ENCODE measurements at regions not wholly inside any gene's neighbourhood (a gene's known extent, or its start where the extent isn't known, plus 50 kb on each side); places are given as distances from the start of the nearest gene placed in this dataset.

DNA sequence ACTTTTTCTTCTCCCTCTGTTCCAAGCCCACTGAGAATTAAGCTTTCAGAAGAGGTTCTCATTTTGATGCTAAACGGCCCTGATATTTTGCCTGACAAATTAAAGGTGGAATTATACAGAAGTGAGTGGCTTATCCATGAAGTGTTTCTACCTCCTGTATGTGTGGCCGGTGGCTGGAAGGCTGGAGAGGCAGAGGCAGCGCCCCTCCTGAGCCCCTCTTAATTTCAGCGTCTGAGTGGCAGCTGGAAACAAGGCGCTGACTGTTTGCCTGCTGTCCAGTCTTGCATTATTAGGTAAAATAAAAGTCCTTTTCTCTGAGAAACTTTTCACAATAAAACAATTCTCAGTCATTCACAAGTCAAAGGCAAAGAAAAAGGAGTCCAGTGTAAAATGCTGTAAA lies 685.7 kb downstream of the MCTP2 start:
- no peak for DNase-seq (ENCODE audit: low spot score)

- DNase-seq (ENCODE audit: low spot score) = no peak
Measured at GRCh38 chr15:94921936-94922335, 690.6 kb downstream of the MCTP2 start.

DNA sequence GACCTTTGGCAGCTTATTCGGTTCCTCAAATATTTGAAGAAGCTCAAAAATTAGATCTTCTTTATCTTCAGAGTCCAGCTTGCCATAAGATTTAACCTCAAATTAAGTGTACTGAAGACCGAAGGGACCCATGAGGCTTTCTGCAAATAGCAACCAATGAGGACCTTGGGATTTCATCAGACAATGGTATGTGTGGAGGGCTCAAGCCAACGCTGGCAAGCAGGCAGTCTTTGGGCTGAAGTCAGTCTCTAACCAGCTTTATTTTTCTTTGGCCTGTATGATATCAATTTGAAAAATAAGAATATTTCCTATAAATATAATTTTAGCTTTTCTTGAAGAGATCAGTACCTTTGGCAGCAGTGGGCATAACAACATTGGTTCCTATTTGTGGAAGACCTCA lies 692.7 kb downstream of the MCTP2 start:
- no peak for DNase-seq (ENCODE audit: low spot score)

DNA sequence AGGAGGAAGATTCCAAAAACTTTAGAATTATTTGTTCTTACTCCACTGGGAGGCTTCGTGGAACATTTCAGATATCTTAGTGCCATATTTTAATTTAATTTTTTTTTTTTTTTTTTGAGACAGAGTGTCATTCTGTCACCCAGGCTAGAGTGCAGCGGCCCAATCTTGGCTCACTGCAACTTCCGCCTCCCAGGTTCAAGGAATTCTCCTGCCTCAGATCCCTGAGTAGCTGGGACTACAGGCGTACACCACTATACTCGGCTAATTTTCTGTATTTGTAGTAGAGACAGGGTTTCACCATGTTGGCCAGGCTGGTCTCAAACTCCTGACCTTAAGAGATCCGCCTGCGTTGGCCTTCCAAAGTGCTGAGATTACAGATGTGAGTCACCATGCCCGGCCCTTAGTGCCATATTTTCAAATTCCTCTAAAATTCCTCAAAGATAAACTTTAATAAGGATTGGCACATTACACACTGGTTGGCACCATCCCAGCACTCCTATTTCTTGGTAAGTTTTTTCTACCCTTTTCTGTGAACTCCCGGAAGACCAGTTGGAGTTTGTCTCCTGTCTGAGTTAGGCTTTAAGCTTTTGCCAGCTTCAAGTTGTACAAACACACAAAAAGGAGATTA lies 693.7 kb downstream of the MCTP2 start:
- DNase-seq (ENCODE audit: low spot score) = no peak

DNA sequence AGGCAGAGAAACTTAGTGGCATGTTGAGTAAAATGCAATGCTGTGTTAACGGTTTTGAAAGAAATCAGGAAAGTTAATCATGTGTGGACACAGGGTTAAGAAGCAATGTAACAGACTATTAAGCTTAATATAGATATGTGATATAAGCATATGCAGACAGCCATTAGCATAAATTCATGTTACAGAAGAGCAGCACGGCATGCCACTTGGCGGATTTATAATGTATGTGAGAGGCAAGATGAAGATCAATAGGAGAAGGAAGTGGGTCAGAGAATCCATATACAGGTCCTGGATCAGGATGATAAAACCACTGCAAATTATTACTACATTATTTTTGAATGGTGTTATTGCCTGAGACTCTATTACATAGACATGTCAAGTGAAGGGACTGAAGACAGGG lies 694.3 kb downstream of the MCTP2 start:
- no peak for DNase-seq (ENCODE audit: low spot score)

- no peak for DNase-seq (ENCODE audit: low spot score)
Measured at GRCh38 chr15:94927003-94927402, 695.6 kb downstream of the MCTP2 start.

DNA sequence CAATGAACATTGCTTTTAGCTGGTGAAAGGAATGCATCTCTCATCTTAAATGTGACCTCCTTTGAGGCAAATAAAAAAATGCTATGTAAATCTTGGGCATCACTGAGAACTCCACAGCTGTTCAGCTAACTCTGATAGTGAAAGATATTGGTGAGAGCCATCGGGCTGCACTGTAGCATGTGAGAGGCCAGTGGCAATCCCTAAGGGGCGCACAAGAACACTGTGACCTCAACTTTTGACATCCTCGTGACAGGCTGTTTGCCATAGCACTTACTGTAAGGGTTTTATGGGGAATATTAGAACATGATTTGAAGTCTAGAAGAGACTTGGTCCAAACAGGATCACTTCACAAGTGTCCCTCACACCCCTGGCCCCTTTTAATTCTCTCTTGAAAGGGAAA lies 697.9 kb downstream of the MCTP2 start:
- no peak for DNase-seq (ENCODE audit: low spot score)

DNA sequence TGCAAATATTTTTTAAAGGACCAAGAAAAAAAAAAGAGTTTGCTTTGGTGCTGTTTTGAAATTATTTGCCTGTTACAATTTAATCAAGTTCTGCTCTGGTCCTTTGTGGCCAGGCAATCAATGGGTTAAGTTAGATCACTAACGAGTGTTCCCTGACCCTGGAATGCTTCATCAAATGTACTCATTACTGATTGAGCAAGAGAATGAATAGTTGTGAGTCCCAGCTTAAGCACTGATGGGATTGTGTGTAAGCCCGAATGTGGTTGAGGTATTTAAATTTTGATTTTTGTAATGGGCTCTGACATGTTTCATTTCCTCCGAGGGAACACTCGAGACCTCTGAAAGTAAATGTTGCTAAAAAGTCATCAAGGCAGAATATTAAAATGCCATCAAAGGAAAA lies 699.1 kb downstream of the MCTP2 start:
- no peak for DNase-seq (ENCODE audit: low spot score)

DNA sequence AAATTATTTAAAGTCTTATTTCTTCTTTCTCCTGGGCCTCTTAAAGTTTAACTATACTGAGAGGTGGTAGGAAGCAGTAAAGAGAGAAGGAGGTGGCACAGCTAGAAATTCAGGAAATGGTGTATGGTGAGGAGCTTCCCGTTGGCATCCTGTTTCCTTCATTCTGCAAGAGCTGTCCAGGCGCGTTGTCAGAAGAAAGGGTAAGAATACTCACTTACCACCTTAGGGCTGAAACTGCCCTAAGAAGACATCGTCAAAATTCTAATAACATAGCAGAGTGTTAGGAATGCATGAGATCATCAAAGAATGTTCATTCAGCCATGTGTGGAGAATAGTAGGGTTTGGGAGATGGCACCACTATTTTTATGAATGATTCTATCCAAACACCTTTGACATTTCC lies 699.6 kb downstream of the MCTP2 start:
- DNase-seq (ENCODE audit: low spot score) = no peak

DNA sequence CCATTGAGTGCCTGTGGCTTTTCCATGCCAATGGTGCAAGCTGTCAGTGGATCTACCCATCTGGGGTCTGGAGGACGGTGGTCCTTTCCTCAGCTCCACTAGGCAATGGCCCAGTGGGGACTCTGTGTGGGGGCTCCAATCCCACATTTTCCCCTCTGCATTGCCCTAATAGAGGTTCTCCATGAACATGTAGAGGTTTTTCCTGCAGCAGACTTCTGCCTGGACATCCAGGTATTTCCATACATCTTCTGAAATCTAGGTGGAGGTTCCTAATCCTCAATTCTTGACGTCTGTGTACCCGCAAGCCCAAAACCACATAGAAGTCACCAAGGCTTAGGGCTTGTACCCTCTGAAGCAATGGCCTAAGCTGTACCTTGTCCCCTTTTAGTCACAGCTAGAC lies 703.1 kb downstream of the MCTP2 start:
- no peak for DNase-seq (ENCODE audit: low spot score)

DNA sequence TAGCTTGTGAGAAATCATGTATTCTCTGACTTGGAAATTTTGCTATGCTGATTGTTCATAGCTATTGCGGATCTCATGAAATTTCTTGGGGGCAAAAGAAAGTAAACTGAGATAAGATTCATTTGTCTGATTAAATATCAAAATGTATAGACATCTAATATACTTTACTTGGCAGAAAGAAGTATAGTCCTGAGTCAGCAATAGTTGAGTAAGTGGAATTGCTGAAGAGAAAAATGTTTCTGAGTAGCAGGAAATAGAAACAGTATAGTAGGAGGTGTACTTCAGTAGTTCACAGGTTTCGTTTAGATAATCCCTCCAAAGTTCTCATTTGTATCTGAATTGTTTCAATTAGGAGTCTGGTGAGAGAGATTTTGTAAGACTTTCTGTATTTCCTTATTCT lies 705.9 kb downstream of the MCTP2 start:
- no peak for DNase-seq (ENCODE audit: low spot score)

- DNase-seq (ENCODE audit: low spot score) = no peak
Measured at GRCh38 chr15:94943888-94944287, 712.5 kb downstream of the MCTP2 start.

- no peak for DNase-seq (ENCODE audit: low spot score)
Measured at GRCh38 chr15:94951538-94951937, 720.2 kb downstream of the MCTP2 start.

GRCh38 chr15:94963953-94964352 lies 732.6 kb downstream of the MCTP2 start:
- DNase-seq (ENCODE audit: low spot score) = no peak

- no peak for DNase-seq (ENCODE audit: low spot score)
Measured at GRCh38 chr15:94965593-94965992, 734.2 kb downstream of the MCTP2 start.

DNA sequence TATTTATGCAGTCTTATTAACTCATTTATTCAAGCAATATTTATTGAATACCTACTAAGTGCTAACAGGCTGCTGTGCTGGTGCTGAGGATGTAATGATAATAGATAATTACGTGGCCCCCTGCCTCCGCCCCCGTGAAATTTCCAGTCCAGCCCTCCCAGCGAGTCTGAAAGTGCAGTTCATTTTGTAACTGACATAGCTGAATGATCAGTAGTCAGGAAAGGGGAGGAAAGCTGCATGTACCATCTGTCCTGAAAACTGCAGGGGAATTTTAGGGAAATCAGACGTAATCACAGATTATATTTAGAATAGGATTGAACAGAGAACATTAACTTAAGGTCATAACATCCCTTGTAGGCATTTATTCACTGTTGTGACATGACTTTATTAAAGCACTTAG lies 736.8 kb downstream of the MCTP2 start:
- no peak for DNase-seq (ENCODE audit: low spot score)

GRCh38 chr15:94970096-94970495 lies 738.7 kb downstream of the MCTP2 start:
- no peak for DNase-seq (ENCODE audit: low spot score)

DNA sequence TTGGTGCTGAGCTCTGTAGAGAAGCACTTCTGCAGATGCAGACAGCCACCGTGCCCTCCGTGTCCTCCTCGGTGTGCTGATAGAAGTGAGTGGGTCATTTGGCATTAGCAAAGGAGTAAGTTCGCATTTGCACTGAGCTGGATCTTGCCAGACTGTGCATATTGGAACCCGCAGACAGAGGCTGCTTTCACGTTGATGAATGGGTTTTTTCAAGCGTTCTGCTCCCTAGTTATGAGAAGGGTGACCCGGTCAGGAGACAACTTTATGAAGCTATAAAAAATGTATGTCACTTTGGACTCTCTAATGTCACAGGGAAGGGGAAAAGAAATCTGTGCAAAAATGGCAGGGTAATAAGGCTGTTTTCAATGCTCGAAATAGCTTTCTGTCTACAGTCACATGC lies 739.4 kb downstream of the MCTP2 start:
- DNase-seq (ENCODE audit: low spot score) = no peak

DNA sequence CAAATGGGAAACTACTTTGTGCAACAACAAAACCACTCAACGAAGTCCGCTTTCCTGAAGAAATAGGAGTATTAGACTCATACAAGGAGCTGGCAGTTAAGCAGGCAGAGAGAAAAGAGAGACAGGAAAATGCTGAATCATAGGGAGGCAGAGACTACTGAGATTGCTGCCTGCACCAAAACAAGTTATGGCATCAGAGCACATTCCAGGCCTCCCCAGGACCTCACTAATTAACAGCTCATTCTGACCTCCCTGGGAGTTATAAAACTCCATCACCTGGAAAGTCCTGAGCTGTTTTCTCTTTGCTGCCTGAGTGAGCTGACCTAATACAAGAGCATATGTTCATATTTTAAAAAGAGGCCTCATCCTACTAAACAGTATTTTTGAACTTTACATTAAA lies 741.0 kb downstream of the MCTP2 start:
- DNase-seq (ENCODE audit: low spot score) = no peak

DNA sequence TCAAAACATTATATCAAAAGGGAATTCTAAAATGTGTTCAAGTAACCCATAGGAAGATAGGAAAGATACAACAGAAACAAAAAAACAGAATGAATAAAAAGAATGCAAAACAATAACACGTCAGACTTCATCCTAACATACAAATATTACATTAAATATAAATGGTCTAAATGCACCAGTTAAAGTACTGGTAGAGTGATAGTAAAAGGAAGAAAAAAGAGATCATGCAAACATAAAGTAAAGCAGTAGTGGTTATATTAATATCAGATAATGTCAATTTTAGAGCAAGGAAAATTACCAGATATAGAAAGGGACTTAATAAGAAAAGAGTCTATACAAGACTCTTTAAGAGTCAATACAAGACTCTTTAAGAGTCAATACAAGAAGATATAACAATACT lies 755.7 kb downstream of the MCTP2 start:
- no peak for DNase-seq (ENCODE audit: low spot score)

- DNase-seq (ENCODE audit: low spot score) = no peak
Measured at GRCh38 chr15:94991718-94992117, 760.4 kb downstream of the MCTP2 start.

DNA sequence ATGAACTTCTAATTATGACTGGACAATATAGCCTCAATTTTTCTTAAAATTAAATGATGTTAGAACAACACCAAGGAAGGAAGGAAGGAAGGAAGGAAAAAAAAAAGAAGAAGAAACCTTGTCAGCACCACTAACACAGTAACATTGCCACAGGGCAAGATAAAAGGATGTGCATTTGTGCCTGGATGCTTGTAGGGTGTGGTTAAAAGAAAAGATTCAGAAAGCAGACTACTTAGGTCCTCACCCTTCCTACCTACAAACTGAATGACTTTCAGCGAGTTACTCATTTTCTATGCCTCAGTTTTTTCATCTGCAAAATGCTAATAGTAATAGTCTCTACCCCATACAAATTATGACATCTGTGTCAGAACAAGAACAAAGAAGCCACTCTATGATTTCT lies 778.3 kb downstream of the MCTP2 start:
- no peak for DNase-seq (ENCODE audit: low spot score)

DNA sequence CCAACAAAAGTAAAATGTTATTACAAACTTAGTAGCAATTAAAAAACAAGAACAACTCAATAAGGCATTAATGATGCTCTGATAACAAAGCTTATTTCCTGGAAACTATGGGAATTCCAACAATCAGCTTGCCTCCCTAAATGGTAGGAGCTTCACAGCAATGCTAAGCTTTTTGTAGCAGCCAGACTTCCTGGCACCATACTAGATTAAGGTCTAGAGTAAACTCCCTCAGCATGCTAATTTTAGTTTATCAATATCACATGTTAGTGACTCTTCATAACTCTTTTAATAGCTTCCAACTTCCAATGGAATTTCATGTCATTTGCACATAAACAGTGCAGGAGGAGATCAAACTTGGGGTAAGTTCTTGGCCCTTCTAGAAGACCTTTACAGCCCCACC lies 782.0 kb downstream of the MCTP2 start:
- no peak for DNase-seq (ENCODE audit: low spot score)

DNA sequence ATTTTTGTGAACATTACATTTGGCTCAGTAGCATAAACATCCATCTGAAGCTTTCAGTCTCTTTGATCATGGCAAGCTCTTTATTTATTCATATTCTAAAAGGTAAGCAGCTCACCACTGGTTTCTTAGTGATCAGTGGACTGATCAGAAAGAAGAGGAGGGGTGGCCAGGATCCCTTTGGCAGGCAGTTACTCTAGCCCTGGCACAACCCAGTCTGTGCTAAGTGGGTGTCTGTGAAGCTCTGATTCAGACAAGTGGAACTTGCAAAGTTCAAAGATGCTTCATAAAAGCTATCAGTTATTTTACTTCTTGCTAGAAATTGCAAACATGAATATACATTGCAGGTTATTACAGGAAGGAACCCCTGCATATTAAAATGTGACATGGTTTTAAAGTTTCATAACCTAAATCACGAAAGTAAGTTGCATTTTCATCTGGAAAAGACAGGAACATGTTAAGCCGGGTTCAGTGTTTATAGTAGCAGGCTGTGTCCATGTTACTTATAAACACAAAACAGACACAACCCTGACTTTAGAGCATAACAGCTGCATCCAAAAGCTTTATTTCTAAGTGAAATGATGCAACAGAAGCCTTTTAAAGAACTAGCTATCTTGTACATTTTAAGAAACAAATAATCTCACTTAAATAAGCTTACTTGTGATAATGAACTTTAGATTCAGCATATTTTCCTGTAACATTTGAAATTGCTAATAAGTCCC lies 785.3 kb downstream of the MCTP2 start:
- DNase-seq (ENCODE audit: low spot score) = no peak
